ENCODE measurements at regions not wholly inside any gene's neighbourhood (a gene's known extent, or its start where the extent isn't known, plus 50 kb on each side); places are given as distances from the start of the nearest gene placed in this dataset.
"Not testable (repeated sequence)": the region's sequence is repeated elsewhere in the genome, so short reads cannot be mapped to it uniquely, and the experiment has no call there.

GRCh38 chr13:89406096-89406495 lies 1734.9 kb downstream of the SLITRK5 start:
- DNase-seq: not testable (repeated sequence)

- DNase-seq: no peak
Measured at GRCh38 chr13:89407357-89407756, 1736.2 kb downstream of the SLITRK5 start.

DNA sequence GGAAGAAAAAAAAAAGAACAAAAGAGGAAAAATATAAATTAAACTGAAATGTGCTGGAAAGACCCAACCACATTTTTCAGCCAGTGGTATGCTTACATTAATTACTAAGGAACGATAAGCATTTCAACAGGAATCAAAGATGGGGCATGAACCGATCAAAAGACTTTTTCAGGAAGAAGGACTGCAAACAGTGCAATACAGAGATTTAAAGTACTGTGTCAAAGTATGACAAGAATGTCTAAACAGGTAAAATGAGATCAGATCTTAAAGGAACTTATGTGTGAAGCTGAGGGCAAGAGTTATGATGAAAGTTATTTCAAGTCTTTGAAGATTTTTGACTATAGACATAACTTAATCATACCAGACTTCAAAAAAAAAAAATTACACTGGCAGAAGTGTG lies 1761.8 kb downstream of the SLITRK5 start:
- no peak for DNase-seq

- DNase-seq: peak; percentile 33
Measured at GRCh38 chr13:89434624-89435023, 1763.5 kb downstream of the SLITRK5 start.

- peak; percentile 6 for DNase-seq
Measured at GRCh38 chr13:89454681-89455080, 1783.5 kb downstream of the SLITRK5 start.

DNA sequence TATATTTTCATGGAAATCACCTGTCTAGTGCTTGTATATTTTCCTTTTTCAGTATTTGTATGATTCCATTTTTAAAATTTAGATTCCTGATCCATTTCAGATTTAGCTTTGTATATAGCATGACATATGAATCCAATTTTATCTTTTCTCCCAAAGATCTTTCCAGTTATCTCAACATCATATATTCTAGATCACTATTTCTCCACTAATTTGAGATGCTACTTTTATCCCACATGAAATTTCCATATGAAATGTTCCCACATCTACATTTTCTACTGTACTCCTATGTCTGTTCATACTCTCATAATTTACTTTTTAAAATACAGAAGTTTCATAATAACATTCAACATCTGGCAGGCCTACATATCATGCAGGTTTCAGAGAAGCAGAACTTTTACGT lies 1784.1 kb downstream of the SLITRK5 start:
- DNase-seq: no peak

- peak; percentile 53 for DNase-seq
Measured at GRCh38 chr13:89455741-89456140, 1784.6 kb downstream of the SLITRK5 start.

DNA sequence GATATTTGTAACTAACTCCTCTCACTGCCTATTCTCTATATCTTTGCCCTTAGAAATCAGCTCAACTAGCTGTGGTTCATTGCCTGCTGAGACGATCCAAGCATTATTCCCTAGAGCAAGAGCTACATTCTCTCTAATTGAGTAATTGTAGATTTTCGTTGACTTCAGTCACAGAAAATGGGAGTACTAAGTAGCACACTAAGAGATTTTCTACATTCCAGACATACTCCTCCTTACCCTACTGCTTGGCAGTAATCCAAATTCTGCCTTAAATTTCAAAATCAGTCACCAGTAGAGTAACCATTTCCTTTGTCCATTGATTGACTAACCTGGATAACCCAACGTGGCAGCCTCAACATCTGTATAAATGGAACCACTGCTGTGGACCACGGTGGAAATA lies 1786.8 kb downstream of the SLITRK5 start:
- peak; percentile 96 for DNase-seq

GRCh38 chr13:89458456-89458855 lies 1787.3 kb downstream of the SLITRK5 start:
- DNase-seq: peak; percentile 31

GRCh38 chr13:89460895-89461294 lies 1789.7 kb downstream of the SLITRK5 start:
- not testable (repeated sequence) for DNase-seq

DNA sequence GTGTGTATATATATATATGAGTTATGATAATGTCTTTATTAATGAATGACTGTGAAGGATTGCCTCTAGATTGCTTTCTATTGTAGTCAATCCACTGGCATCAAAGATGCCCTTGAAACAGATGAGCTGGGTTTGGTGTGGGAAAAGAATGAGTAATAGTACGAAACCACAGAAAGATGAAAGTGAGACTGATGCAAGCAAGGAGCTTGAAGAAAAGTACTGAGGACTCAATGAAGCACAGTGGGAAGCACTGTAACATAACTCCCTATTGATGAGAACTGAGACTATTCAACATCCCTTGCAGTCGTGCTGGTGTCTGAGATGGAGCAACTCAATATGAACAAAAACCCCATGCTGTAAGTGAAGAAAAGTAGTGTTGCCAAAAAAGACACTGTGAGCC lies 1794.2 kb downstream of the SLITRK5 start:
- DNase-seq: peak; percentile 68

DNA sequence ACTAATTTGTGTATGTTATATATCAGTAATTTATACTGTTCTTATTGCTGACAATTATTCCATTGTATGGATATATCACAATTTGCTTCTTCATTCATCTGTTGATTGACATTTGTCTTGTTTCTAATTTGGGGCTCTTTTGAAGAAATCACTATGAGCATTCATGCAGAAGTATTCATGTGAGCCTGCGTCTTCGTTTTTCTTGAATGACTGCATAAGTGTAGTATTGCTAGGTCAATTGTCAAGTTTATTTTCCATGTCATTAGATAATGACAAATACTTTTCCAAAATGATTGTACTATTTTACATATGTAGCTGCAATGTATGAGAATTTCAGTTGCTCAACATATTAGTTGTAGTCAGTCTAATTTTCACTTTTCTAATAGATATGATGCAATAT lies 1796.9 kb downstream of the SLITRK5 start:
- DNase-seq: no peak

- DNase-seq: no peak
Measured at GRCh38 chr13:89470901-89471300, 1799.7 kb downstream of the SLITRK5 start.

DNA sequence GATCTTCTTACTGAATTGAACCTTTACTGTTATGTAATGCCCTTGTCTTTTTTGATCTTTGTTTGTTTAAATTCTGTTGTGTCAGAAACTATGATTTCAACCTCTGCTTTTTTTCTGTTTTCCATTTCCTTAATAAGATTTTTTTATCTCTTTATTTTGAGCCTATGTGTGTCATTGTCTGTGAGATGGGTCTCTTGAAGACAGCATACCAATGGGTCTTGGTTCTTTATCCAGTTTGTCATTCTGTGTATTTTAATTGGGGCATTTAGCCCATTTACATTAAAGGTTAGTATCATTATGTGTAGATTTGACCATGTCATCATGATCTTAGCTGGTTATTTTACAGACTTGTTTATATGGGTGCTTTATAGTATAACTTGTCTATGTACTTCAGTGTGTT lies 1803.3 kb downstream of the SLITRK5 start:
- no peak for DNase-seq

- DNase-seq: peak; percentile 59
Measured at GRCh38 chr13:89486065-89486464, 1814.9 kb downstream of the SLITRK5 start.

- DNase-seq: no peak
Measured at GRCh38 chr13:89486709-89487108, 1815.5 kb downstream of the SLITRK5 start.

DNA sequence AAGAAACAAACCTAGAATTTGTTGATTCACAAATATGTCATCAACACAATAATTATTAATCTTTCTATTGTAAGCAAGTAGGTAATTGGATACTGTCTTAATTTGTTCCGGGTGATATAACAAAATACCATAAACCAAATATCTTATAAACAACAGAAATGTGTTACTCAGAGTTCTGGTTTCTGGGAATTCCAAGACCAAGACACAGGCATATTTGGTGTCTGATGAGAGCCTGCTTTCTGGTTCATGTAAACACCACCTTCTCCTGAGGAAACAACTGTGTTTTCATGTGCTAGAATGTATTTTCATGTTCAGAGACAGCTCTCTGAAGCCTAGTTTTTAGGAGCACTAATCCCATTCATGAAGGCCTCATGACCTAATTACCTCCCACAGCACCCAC lies 1819.5 kb downstream of the SLITRK5 start:
- DNase-seq: no peak

GRCh38 chr13:89496478-89496877 lies 1825.3 kb downstream of the SLITRK5 start:
- peak; percentile 49 for DNase-seq

- no peak for DNase-seq
Measured at GRCh38 chr13:89497658-89498057, 1826.5 kb downstream of the SLITRK5 start.

DNA sequence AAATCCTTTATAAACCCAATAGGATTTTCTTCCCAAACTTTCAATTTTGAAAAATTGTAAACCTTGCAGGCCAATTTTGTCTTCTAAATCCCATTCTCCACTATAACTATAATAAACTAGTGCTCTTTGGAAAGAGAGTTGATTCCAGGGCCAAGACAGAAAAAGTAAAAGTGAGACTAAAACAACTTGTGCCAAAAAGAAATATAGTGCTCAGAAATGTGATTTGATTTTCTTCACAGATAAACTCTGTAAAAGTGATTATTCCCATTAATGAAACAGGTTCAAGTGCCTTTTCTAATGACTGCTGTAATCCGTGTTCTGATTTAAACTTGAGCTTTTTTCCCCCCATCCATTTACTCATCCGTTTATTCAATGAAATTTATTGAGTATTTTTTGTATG lies 1831.1 kb downstream of the SLITRK5 start:
- no peak for DNase-seq

DNA sequence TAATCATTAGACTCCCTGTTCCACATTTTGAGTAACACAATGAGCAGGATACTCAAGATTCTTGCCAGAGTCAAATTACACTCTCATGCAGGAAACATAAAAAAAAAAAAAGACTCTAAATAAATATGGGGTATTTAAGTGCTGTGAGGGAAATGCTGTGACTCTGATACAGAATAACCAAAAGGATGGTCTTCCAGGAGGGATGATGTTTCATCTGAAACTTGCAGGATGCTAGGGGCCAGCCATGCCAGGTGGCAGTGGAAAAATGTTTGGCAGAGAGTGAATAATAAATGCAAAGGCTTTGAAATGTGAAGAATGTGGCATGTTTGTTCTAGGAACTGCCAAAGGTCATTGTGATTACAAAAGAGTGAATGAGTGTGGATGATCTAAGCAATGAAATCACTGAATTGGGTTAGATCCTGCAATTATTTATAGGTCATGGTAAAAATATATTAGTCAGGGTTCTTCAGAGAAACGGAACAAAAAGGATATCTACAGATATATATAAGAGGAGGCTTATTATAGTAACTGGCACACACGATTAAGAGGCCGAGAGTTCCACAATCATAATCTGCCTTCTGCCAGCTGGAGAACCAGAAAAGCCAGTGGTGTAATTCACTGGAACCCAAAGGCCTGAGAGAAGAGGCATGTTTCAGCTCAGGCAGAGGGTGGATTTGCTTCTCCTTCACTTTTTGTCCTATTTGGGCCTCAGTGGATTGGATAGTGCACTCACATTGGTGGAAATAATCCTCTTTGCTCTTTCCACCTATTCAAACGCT lies 1832.8 kb upstream of the MIR17HG start:
- peak; percentile 85 for DNase-seq

DNA sequence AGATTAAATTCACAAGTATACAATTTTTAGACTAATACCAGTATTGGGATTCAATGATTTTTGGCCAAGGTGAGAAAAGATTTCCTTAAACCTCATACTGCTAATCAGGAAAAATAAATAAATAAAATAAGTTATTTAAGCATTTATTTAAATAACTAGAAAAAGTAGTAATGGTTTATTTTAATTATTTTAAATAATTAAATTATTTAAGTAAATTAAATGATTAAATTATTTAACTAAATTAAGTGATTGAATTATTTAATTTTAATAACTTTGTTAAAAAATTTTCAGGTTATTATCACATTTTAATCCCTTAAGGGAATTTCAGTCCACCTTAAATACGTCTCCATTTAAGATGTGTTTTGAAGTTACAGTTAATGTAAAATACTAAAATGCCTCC lies 1831.5 kb upstream of the MIR17HG start:
- no peak for DNase-seq

GRCh38 chr13:89518289-89519077 lies 1829.0 kb upstream of the MIR17HG start:
- DNase-seq: no peak

DNA sequence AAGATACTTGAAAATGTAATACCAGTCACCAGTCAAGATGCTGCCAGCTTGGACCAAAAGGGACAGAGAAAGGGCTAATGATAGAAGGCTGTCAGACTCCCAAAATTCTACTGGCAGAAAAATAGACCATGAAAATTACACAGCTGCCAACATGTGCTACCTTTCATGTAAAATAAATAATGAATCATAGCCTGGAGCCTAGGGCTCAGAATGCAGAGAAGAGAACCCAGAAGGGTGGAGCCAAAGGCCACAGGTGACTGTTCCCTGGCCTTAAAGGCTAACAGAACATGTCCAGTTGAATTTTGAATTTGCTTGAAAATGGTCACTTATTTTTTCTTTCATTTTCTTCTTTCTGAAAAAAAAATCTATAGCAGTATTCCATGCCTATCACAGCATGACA lies 1827.0 kb upstream of the MIR17HG start:
- no peak for DNase-seq
